ENCODE measurements at regions not wholly inside any gene's neighbourhood (a gene's known extent, or its start where the extent isn't known, plus 50 kb on each side); places are given as distances from the start of the nearest gene placed in this dataset.

DNA sequence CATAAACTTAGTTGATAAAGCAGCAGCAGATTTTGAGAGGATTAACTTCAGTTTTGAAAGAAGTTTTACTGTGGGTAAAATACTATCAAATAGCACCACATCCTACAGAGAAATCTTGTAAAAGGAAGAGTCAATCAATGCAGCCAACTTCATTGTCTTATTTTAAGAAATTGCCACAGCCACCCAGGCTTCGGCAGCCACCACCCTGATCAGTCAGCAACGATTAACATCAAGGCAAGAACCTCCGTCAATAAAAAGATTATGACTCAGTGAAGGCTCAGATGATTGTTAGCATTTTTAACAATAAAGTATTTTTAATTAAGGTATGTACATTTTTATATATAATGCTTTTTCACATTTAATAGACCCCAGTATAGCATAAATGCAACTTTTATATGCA lies 122.3 kb upstream of the NR4A3 start:
- Histone ChIP-seq H3F3A (ENCODE audit: low read length, unreplicated experiment) (no peaks in the 10 kb centered on the region), H2AFZ (ENCODE audit: low read length) (no peak overlapping the region), H3K9me2 (replicated peaks; ENCODE audit: low read length) (no peaks in the 10 kb centered on the region), H3K4me1 (ENCODE audit: insufficient read depth, low read length) (no peaks in the 10 kb centered on the region), H3K27ac (ENCODE audit: low read length) (no peak overlapping the region), H3K79me2 (ENCODE audit: low read length) (no peaks in the 10 kb centered on the region), H4K20me1 (ENCODE audit: low read length) (no peaks in the 10 kb centered on the region), H3K27me3 (ENCODE audit: low read length) (peaks cover 7% of the 10 kb centered on the region; the same call in 1 of the 2 replicates), H3K4me2 (ENCODE audit: low read length) (no peak overlapping the region), H3K9me3 (ENCODE audit: low read length) (no peaks in the 10 kb centered on the region), H3K9ac (ENCODE audit: low read length) (no peak overlapping the region), H3K36me3 (ENCODE audit: low read depth, low read length) (no peaks in the 10 kb centered on the region), H3K4me3 (ENCODE audit: low read length) (no peak overlapping the region)
- no TSS peak for BruUV-seq (replicated peaks)
- no peak for DNase-seq
- ATAC-seq, result peak; percentile 35; the same call in 1 of the 2 replicates
- POLR2A ChIA-PET (ENCODE audit: unreplicated experiment), result no interaction called here
- intact Hi-C loops (cut with micrococcal nuclease), result no loop called here
- TF ChIP-seq, protein P1, sequence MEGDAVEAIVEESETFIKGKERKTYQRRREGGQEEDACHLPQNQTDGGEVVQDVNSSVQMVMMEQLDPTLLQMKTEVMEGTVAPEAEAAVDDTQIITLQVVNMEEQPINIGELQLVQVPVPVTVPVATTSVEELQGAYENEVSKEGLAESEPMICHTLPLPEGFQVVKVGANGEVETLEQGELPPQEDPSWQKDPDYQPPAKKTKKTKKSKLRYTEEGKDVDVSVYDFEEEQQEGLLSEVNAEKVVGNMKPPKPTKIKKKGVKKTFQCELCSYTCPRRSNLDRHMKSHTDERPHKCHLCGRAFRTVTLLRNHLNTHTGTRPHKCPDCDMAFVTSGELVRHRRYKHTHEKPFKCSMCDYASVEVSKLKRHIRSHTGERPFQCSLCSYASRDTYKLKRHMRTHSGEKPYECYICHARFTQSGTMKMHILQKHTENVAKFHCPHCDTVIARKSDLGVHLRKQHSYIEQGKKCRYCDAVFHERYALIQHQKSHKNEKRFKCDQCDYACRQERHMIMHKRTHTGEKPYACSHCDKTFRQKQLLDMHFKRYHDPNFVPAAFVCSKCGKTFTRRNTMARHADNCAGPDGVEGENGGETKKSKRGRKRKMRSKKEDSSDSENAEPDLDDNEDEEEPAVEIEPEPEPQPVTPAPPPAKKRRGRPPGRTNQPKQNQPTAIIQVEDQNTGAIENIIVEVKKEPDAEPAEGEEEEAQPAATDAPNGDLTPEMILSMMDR (conservative IDR thresholded peaks at IDR 0.05; ENCODE audit: low read depth, low read length), result no peak
- no peak for TF ChIP-seq EZH2phosphoT487 (IDR thresholded peaks at IDR 0.05; ENCODE audit: borderline replicate concordance, low read length)
- CTCF ChIA-PET, result no interaction called here

DNA sequence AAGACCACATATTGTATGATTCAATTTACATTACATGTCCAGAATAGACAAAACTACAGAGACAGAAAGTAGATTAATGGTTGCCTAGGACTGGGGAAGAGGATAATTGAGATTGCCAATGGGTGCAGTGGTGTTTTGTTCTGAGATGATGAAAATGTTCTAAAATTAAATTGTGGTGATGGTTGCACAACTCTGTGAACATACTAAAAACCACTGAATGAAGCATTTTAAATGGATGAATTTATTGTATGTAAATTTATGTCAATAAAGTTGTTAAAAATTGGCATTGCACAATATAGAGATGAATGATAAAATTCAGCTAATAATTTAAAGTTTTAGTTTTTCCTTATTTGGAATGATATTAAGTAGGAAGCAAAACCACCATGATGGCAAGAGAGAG lies 109.5 kb upstream of the NR4A3 start:
- no peak overlapping the region for H3K4me2 ChIP-seq (ENCODE audit: low read length)
- no peaks in the 10 kb centered on the region for H3K79me2 ChIP-seq (ENCODE audit: low read length)
- intact Hi-C loops (cut with micrococcal nuclease), result no loop called here
- no peak overlapping the region for H3K9ac ChIP-seq (ENCODE audit: low read length)
- no peaks in the 10 kb centered on the region for H4K20me1 ChIP-seq (ENCODE audit: low read length)
- TF ChIP-seq EZH2 (IDR thresholded peaks at IDR 0.05; ENCODE audit: low read length, unreplicated experiment), result no peak
- no peak for TF ChIP-seq EZH2phosphoT487 (IDR thresholded peaks at IDR 0.05; ENCODE audit: borderline replicate concordance, low read length)
- TF ChIP-seq, protein P1 (conservative IDR thresholded peaks at IDR 0.05; ENCODE audit: low read depth, low read length), result no peak
- no peaks in the 10 kb centered on the region for H3K9me3 ChIP-seq (ENCODE audit: low read length)
- no peaks in the 10 kb centered on the region for H3K9me2 ChIP-seq (replicated peaks; ENCODE audit: low read length)
- no peaks in the 10 kb centered on the region for H3K4me1 ChIP-seq (ENCODE audit: insufficient read depth, low read length)
- ChIA-PET CTCF (no interaction called here), POLR2A (ENCODE audit: unreplicated experiment) (no interaction called here)
- H3K36me3 ChIP-seq (ENCODE audit: low read depth, low read length), result no peaks in the 10 kb centered on the region
- no TSS peak for BruUV-seq (replicated peaks)
- H3F3A ChIP-seq (ENCODE audit: low read length, unreplicated experiment), result no peaks in the 10 kb centered on the region
- no peak for DNase-seq
- H3K27me3 ChIP-seq (ENCODE audit: low read length), result no peaks in the 10 kb centered on the region; the same call in 1 of the 2 replicates
- H3K4me3 ChIP-seq (ENCODE audit: low read length), result no peak overlapping the region
- ATAC-seq, result no peak
- no peak overlapping the region for H3K27ac ChIP-seq (ENCODE audit: low read length)
- no peak overlapping the region for H2AFZ ChIP-seq (ENCODE audit: low read length)

DNA sequence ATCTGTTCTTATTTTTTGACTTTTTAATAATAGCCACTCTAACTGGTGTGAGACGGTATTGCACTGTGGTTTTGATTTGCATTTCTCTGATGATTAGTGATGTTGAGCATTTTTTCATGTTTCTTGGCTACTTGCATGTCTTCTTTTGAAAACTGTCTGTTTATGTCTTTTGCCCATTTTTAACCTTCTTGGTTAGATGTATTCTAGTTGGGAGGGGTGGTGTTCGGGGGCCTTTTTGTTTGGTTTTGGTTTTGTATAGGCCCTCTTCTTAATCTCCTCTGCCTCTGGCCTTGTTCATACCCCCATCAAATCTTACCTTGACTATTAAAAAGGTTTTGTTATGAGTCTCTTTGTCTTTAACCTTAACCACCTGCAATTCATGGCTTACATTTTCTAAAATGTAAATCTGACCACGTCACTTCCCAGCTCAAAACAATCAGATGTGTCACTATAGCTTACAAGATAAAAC lies 107.8 kb upstream of the NR4A3 start:
- H3K4me1 ChIP-seq (ENCODE audit: insufficient read depth, low read length), result no peaks in the 10 kb centered on the region
- no peaks in the 10 kb centered on the region; the same call in 1 of the 2 replicates for H3K27me3 ChIP-seq (ENCODE audit: low read length)
- H3K4me2 ChIP-seq (ENCODE audit: low read length), result no peak overlapping the region
- no peak overlapping the region for H3K9ac ChIP-seq (ENCODE audit: low read length)
- no peaks in the 10 kb centered on the region for H3K79me2 ChIP-seq (ENCODE audit: low read length)
- CTCF ChIA-PET, result no interaction called here
- H3K36me3 ChIP-seq (ENCODE audit: low read depth, low read length), result no peaks in the 10 kb centered on the region
- no peak overlapping the region for H3K27ac ChIP-seq (ENCODE audit: low read length)
- DNase-seq (peak; percentile 19), ATAC-seq (no peak)
- no peak overlapping the region for H2AFZ ChIP-seq (ENCODE audit: low read length)
- H3F3A ChIP-seq (ENCODE audit: low read length, unreplicated experiment), result no peaks in the 10 kb centered on the region
- no peak overlapping the region for H3K4me3 ChIP-seq (ENCODE audit: low read length)
- BruUV-seq (replicated peaks), result no TSS peak
- POLR2A ChIA-PET (ENCODE audit: unreplicated experiment), result no interaction called here
- no peaks in the 10 kb centered on the region for H4K20me1 ChIP-seq (ENCODE audit: low read length)
- TF ChIP-seq EZH2 (IDR thresholded peaks at IDR 0.05; ENCODE audit: low read length, unreplicated experiment), result no peak
- no peak for TF ChIP-seq EZH2phosphoT487 (IDR thresholded peaks at IDR 0.05; ENCODE audit: borderline replicate concordance, low read length)
- TF ChIP-seq, protein P1 (conservative IDR thresholded peaks at IDR 0.05; ENCODE audit: low read depth, low read length), result no peak
- H3K9me3 ChIP-seq (ENCODE audit: low read length), result no peaks in the 10 kb centered on the region
- no peaks in the 10 kb centered on the region for H3K9me2 ChIP-seq (replicated peaks; ENCODE audit: low read length)
- intact Hi-C loops (cut with micrococcal nuclease), result no loop called here

Data from PC-3 (cell line).